Endothelial cell of umbilical vein (primary cell): ENCODE measurements at regions not wholly inside any gene's neighbourhood (a gene's known extent, or its start where the extent isn't known, plus 50 kb on each side); places are given as distances from the start of the nearest gene placed in this dataset.

Experiments used
- BruUV-seq: library from RNA; stranded (reverse); fragments of 400-500 nt; replicated peaks from 2 replicates; lab custom pipeline; 2021; lab: Mats Ljungman, UMichigan
- CTCF ChIA-PET: fragments of 300-600, 350-600 bp; sonication (Branson Sonifier 250); formaldehyde crosslinking; loops from one replicate; lab custom pipeline; 2021; ENCODE audit warnings: antibody characterized with exemption, inconsistent platforms; lab: Charles Lee
- POLR2A ChIA-PET: fragments of 300-600, 350-600 bp; sonication (Branson Sonifier 250); formaldehyde crosslinking; loops from one replicate; lab custom pipeline; 2021; ENCODE audit warnings: antibody characterized with exemption, inconsistent platforms; lab: Charles Lee
- DNase-seq: peaks from one replicate; pipeline ENCODE4 v3.0.0-alpha.2; 2011; ENCODE audit warnings: low read depth, low spot score
- FAIRE-seq: peaks from 2 replicates; lab custom pipeline; 2011; peaks lifted over from hg19 to GRCh38; lab: Jason Lieb, UNC
- H2AFZ ChIP-seq: 2 replicates; pipeline ENCODE4 v1.6.0; 2012; ENCODE audit warnings: low read depth, low read length, control low read depth, inconsistent platforms
- H3K27ac ChIP-seq: 2 replicates; pipeline ENCODE4 v1.5.1; 2011; ENCODE audit warnings: low read depth, mild to moderate bottlenecking, control low read depth, low read length, moderate library complexity; ENCODE audit not compliant: insufficient read depth
- H3K27me3 ChIP-seq, 2 experiments: 2 replicates each; pipeline versions ENCODE4 v1.6.0 to v1.6.1; 2011; ENCODE audit warnings: low read length in 2 of 2, mixed read lengths in 1 of 2; ENCODE audit not compliant: control insufficient read depth in 2 of 2, insufficient read depth in 2 of 2
- H3K36me3 ChIP-seq, 2 experiments: 2 replicates in 1 of 2; 3 replicates in 1 of 2; pipeline ENCODE4 v1.5.1; 2011; ENCODE audit warnings: low read length in 2 of 2, mild to moderate bottlenecking in 1 of 2, moderate library complexity in 1 of 2; ENCODE audit not compliant: control insufficient read depth in 2 of 2, insufficient read depth in 2 of 2; ENCODE audit errors: extremely low read depth in 1 of 2
- H3K4me1 ChIP-seq: 3 replicates; pipeline ENCODE4 v1.5.1; 2011; ENCODE audit warnings: mild to moderate bottlenecking, low read length; ENCODE audit not compliant: control insufficient read depth, insufficient read depth; ENCODE audit errors: extremely low read depth
- H3K4me2 ChIP-seq: 2 replicates; pipeline ENCODE4 v1.6.1; 2011; ENCODE audit warnings: low read length, control low read depth, mixed read lengths; ENCODE audit not compliant: insufficient read depth
- H3K4me3 ChIP-seq, 3 experiments: fragments of 200-600 bp in 1 of 3; sonication (generic), shearing (Covaris generic) in 1 of 3; replicated peaks in 1 of 3; 2 replicates each; pipeline ENCODE4 v1.5.1; 2011 to 2016; ENCODE audit warnings: control low read depth in 3 of 3, low read length in 3 of 3, mild to moderate bottlenecking in 2 of 3, inconsistent platforms in 1 of 3, low read depth in 1 of 3, moderate library complexity in 1 of 3; ENCODE audit not compliant: insufficient read depth in 1 of 3
- H3K79me2 ChIP-seq: 2 replicates; pipeline ENCODE4 v1.6.0; 2012; ENCODE audit warnings: low read length, inconsistent platforms; ENCODE audit not compliant: control insufficient read depth, insufficient read depth
- H3K9ac ChIP-seq: replicated peaks from 2 replicates; pipeline ENCODE3; 2011; ENCODE audit warnings: low read length, control low read depth; ENCODE audit not compliant: insufficient read depth; ENCODE audit errors: extremely low read depth
- H3K9me1 ChIP-seq: replicated peaks from 3 replicates; pipeline ENCODE4 v1.6.0; 2011; ENCODE audit warnings: mild to moderate bottlenecking, low read length; ENCODE audit not compliant: control insufficient read depth, insufficient read depth; ENCODE audit errors: extremely low read depth
- H3K9me3 ChIP-seq: replicated peaks from 2 replicates; pipeline ENCODE4 v1.5.1; 2012; ENCODE audit warnings: low read length, inconsistent platforms; ENCODE audit not compliant: control insufficient read depth, insufficient read depth
- H4K20me1 ChIP-seq: replicated peaks from 2 replicates; pipeline ENCODE3; 2011; ENCODE audit warnings: mild to moderate bottlenecking, low read length; ENCODE audit not compliant: control insufficient read depth, insufficient read depth; ENCODE audit errors: extremely low read depth
- EZH2 ChIP-seq: IDR thresholded peaks from 2 replicates; pipeline ENCODE4 v1.6.1; 2012; ENCODE audit warnings: borderline replicate concordance, low read depth, mild to moderate bottlenecking, moderate library complexity, low read length, inconsistent platforms; ENCODE audit not compliant: severe bottlenecking
- FOS ChIP-seq: IDR thresholded peaks from 2 replicates; pipeline ENCODE4 v1.6.1; 2011; ENCODE audit warnings: mild to moderate bottlenecking, low read length, moderate library complexity, borderline replicate concordance; ENCODE audit not compliant: insufficient read depth
- GATA2 ChIP-seq: IDR thresholded peaks from 2 replicates; pipeline ENCODE4 v1.7.0; 2011; ENCODE audit warnings: low read depth, mild to moderate bottlenecking, moderate library complexity, mixed read lengths, low read length; ENCODE audit not compliant: insufficient read length, insufficient read depth
- JUN ChIP-seq: IDR thresholded peaks from 2 replicates; pipeline ENCODE4 v1.6.1; 2011; ENCODE audit warnings: borderline replicate concordance, low read depth; ENCODE audit not compliant: insufficient read length, insufficient read depth
- MYC ChIP-seq: IDR thresholded peaks from one replicate; pipeline ENCODE4 v1.6.1; 2011; ENCODE audit warnings: mild to moderate bottlenecking, low read depth, low read length
- POLR2A ChIP-seq: IDR thresholded peaks from 2 replicates; pipeline ENCODE4 v1.6.1; 2012; ENCODE audit warnings: low read depth, mild to moderate bottlenecking, control low read depth, low read length
- POLR2AphosphoS5 ChIP-seq: IDR thresholded peaks from 2 replicates; pipeline ENCODE4 v1.6.1; 2012; ENCODE audit warnings: low read depth, mild to moderate bottlenecking, control low read depth, low read length, moderate library complexity; ENCODE audit not compliant: insufficient read depth
- dilution Hi-C: fragments of 300-500 bp; cut with MboI; formaldehyde crosslinking; loops from one replicate; pipeline ENCODE4 v1.15.0; 2019; ENCODE audit warnings: low sequenced_read_pairs; ENCODE audit not compliant: extremely low pct_ligation_motif_present
- intact Hi-C: fragments of 100-400 bp; cut with micrococcal nuclease; formaldehyde crosslinking; loops from one replicate; pipeline ENCODE4 v1.10.0; 2022
- TF ChIP-seq, protein P1 (sequence below): IDR thresholded peaks from 2 replicates; pipeline ENCODE4 v1.6.1; 2011; ENCODE audit not compliant: insufficient read depth, insufficient read length
- TF ChIP-seq, protein P2 (sequence below), 2 donors: IDR thresholded peaks; 1 replicate in 1 of 2; 2 replicates in 1 of 2; pipeline ENCODE4 v1.5.1; 2011; ENCODE audit warnings: low read length in 2 of 2, mild to moderate bottlenecking in 2 of 2, moderate library complexity in 2 of 2, control low read depth in 1 of 2, inconsistent platforms in 1 of 2, low read depth in 1 of 2; ENCODE audit not compliant: insufficient read depth in 1 of 2; ENCODE audit errors: extremely low read depth in 1 of 2

DNA sequence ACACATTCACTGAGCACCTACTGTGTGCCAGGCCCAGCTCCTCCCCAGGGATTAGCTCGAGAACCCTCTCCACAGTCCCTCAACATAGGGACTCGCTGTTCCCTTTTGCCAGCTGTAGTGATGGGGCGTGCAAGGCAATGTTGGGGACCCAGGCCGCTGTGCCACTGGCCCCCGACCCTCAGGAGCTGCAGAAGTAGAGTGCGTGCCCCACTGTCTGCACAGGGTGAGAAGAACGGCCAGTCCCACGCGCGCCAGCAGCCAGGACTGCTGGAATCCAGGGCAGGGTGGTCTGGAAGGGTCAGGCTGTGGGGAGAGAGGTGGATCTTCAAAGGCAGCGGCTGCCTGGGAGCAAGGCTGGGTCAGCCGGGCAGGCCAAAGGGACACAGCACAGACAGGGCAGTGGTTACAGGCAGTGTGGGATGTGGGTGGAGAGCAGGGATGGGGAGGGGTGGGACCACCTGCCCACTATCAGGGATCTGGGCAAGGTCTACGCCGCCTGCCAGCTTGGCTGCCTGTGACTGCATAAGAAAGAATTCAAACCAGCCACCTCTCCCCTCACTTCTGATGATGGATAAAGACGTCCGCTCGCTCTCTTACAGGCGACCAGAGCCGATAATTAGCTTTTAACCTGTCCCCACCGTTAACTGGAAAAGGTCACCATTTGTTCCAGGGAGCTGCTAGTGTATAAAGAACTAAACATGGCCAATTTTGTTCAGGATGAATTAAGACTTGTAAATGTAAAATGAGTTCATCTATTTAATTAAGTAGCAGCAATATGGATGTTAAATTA lies 86.7 kb upstream of the GSE1 start:
- Histone ChIP-seq H3K79me2 (no peaks in the 10 kb centered on the region), H4K20me1 (no peaks in the 10 kb centered on the region), H3K36me3 (no peaks in the 10 kb centered on the region), H3K4me3 (no peak overlapping the region), H3K4me1 (no peaks in the 10 kb centered on the region), H3K9me3 (no peaks in the 10 kb centered on the region), H3K4me2 (no peak overlapping the region), H3K9ac (no peak overlapping the region), H3K27me3 (no peaks in the 10 kb centered on the region), H3K9me1 (no peaks in the 10 kb centered on the region), H3K27ac (no peak overlapping the region), H2AFZ (no peak overlapping the region)
- intact Hi-C loops = no loop called here
- ChIA-PET CTCF (interaction anchor here (1.5 kb wide), 2 partner anchors 21 to 89 kb away, joined by 3 to 6 read pairs; no protein-coding TSS in a partner anchor), POLR2A (no interaction called here)
- TF ChIP-seq, protein P1, sequence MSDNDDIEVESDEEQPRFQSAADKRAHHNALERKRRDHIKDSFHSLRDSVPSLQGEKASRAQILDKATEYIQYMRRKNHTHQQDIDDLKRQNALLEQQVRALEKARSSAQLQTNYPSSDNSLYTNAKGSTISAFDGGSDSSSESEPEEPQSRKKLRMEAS = no peak
- TF ChIP-seq, protein P2, sequence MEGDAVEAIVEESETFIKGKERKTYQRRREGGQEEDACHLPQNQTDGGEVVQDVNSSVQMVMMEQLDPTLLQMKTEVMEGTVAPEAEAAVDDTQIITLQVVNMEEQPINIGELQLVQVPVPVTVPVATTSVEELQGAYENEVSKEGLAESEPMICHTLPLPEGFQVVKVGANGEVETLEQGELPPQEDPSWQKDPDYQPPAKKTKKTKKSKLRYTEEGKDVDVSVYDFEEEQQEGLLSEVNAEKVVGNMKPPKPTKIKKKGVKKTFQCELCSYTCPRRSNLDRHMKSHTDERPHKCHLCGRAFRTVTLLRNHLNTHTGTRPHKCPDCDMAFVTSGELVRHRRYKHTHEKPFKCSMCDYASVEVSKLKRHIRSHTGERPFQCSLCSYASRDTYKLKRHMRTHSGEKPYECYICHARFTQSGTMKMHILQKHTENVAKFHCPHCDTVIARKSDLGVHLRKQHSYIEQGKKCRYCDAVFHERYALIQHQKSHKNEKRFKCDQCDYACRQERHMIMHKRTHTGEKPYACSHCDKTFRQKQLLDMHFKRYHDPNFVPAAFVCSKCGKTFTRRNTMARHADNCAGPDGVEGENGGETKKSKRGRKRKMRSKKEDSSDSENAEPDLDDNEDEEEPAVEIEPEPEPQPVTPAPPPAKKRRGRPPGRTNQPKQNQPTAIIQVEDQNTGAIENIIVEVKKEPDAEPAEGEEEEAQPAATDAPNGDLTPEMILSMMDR (IDR thresholded peaks at IDR 0.05; ENCODE audit: extremely low read depth in 1 of 2, insufficient read depth in 1 of 2, low read depth in 1 of 2, low read length in 2 of 2) = no peak
- TF ChIP-seq GATA2 = no peak
- TF ChIP-seq EZH2 = no peak
- no peak for TF ChIP-seq MYC
- TF ChIP-seq FOS = no peak
- TF ChIP-seq POLR2AphosphoS5 = no peak
- TF ChIP-seq POLR2A = no peak
- no peak for TF ChIP-seq JUN
- dilution Hi-C loops = no loop called here
- DNase-seq (no peak), FAIRE-seq (no peak)
- BruUV-seq = no TSS peak
